ENCODE measurements at regions not wholly inside any gene's neighbourhood (a gene's known extent, or its start where the extent isn't known, plus 50 kb on each side); places are given as distances from the start of the nearest gene placed in this dataset.
A peak's percentile ranks its signal among the peaks of the same experiment; 100 is the strongest.

DNA sequence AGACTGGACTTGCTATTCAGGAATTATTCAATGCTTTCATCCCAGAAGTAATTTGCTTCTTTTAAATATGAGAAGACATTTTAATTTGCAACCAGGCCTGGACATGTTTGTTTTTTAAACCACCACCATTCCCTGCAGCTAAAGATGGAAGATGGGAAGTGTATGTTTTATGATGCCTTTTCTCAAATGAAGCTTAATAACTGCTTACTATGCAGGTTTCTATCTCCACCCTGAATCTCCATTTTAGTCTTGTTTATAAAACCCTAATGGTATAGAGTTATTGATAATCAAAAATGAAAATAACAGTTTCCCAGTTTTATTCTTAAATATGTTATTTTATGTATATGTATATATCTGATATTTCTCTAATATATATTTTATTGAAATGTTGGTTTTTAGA, 418.9 kb downstream of the C4orf33 start:
- TF ChIP-seq, protein P1, sequence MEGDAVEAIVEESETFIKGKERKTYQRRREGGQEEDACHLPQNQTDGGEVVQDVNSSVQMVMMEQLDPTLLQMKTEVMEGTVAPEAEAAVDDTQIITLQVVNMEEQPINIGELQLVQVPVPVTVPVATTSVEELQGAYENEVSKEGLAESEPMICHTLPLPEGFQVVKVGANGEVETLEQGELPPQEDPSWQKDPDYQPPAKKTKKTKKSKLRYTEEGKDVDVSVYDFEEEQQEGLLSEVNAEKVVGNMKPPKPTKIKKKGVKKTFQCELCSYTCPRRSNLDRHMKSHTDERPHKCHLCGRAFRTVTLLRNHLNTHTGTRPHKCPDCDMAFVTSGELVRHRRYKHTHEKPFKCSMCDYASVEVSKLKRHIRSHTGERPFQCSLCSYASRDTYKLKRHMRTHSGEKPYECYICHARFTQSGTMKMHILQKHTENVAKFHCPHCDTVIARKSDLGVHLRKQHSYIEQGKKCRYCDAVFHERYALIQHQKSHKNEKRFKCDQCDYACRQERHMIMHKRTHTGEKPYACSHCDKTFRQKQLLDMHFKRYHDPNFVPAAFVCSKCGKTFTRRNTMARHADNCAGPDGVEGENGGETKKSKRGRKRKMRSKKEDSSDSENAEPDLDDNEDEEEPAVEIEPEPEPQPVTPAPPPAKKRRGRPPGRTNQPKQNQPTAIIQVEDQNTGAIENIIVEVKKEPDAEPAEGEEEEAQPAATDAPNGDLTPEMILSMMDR (conservative IDR thresholded peaks at IDR 0.05; ENCODE audit: low read depth, low read length) = no peak
- TF ChIP-seq SMC3 (IDR thresholded peaks at IDR 0.05; ENCODE audit: low read depth, low read length) = no peak
- TF ChIP-seq POLR2A (IDR thresholded peaks at IDR 0.05; ENCODE audit: low read depth, low read length) = no peak
- no peak for TF ChIP-seq BHLHE40 (IDR thresholded peaks at IDR 0.05; ENCODE audit: low read depth, low read length)
- TF ChIP-seq CEBPB (IDR thresholded peaks at IDR 0.05; ENCODE audit: low read depth, low read length) = no peak
- no peak for TF ChIP-seq MAZ (IDR thresholded peaks at IDR 0.05; ENCODE audit: borderline replicate concordance, low read depth, low read length)
- TF ChIP-seq RCOR1 (IDR thresholded peaks at IDR 0.05; ENCODE audit: insufficient replicate concordance, low read length) = no peak
- no peak for TF ChIP-seq MXI1 (IDR thresholded peaks at IDR 0.05; ENCODE audit: borderline replicate concordance, low read depth, low read length)
- TF ChIP-seq RFX5 (IDR thresholded peaks at IDR 0.05; ENCODE audit: low read depth, low read length) = no peak
- no peak for TF ChIP-seq USF2 (IDR thresholded peaks at IDR 0.05; ENCODE audit: low read depth, low read length)
- no peak for TF ChIP-seq FOS (IDR thresholded peaks at IDR 0.05; ENCODE audit: low read depth, low read length)
- no peak for TF ChIP-seq RAD21 (IDR thresholded peaks at IDR 0.05; ENCODE audit: low read length)
- TF ChIP-seq MAFK (IDR thresholded peaks at IDR 0.05; ENCODE audit: low read depth, low read length) = peak; percentile 48; the same call in 1 of the 2 replicates

Data from IMR-90 (cell line).